A673 (cell line): ENCODE measurements at regions not wholly inside any gene's neighbourhood (a gene's known extent, or its start where the extent isn't known, plus 50 kb on each side); places are given as distances from the start of the nearest gene placed in this dataset.

Source experiments
- BruUV-seq: library from RNA; stranded (reverse); fragments of 400-500 nt; replicated peaks from 2 replicates; lab custom pipeline; 2021; lab: Mats Ljungman, UMichigan
- CTCF ChIA-PET: fragments of 300-600 bp; sonication (Branson Sonifier 250); formaldehyde crosslinking; loops from one replicate; lab custom pipeline; 2022; ENCODE audit warnings: antibody characterized with exemption; lab: Charles Lee
- POLR2A ChIA-PET: fragments of 300-600 bp; sonication (Branson Sonifier 250); formaldehyde crosslinking; loops from one replicate; lab custom pipeline; 2022; ENCODE audit warnings: antibody characterized with exemption; ENCODE audit not compliant: low non-redundant PET; lab: Charles Lee
- DNase-seq: peaks from one replicate; pipeline ENCODE4 v3.0.0-alpha.2; 2015; ENCODE audit warnings: low spot score
- H3K27ac ChIP-seq: fragments of 200-600 bp; sonication (generic); 2 replicates; pipeline ENCODE4 v1.5.1; 2016; ENCODE audit warnings: mixed run types, low read depth, mild to moderate bottlenecking, mixed read lengths, antibody characterized with exemption, low read length; ENCODE audit not compliant: poor library complexity, severe bottlenecking
- H3K27me3 ChIP-seq: fragments of 200-600 bp; sonication (generic); replicated peaks from 2 replicates; pipeline ENCODE4 v1.6.1; 2017; ENCODE audit warnings: mixed run types, low read depth, mild to moderate bottlenecking, mixed read lengths, antibody characterized with exemption, low read length; ENCODE audit not compliant: insufficient read depth, poor library complexity
- H3K36me3 ChIP-seq: fragments of 200-600 bp; sonication (generic); 2 replicates; pipeline ENCODE4 v1.6.1; 2016; ENCODE audit warnings: mixed run types, mild to moderate bottlenecking, mixed read lengths, antibody characterized with exemption, low read length; ENCODE audit not compliant: insufficient read depth, poor library complexity, severe bottlenecking
- H3K4me1 ChIP-seq: fragments of 200-600 bp; sonication (generic); 2 replicates; pipeline ENCODE4 v1.6.1; 2017; ENCODE audit warnings: mixed run types, mild to moderate bottlenecking, mixed read lengths, antibody characterized with exemption, low read length; ENCODE audit not compliant: insufficient read depth, poor library complexity, severe bottlenecking
- H3K4me3 ChIP-seq: fragments of 200-600 bp; sonication (generic); 2 replicates; pipeline ENCODE4 v1.5.1; 2016; ENCODE audit warnings: low read depth, mixed run types, mild to moderate bottlenecking, mixed read lengths, low read length; ENCODE audit not compliant: poor library complexity, severe bottlenecking
- H3K9me3 ChIP-seq: fragments of 200-600 bp; sonication (generic); 2 replicates; pipeline ENCODE4 v1.6.1; 2016; ENCODE audit warnings: mixed run types, low read depth, mild to moderate bottlenecking, mixed read lengths, antibody characterized with exemption, low read length; ENCODE audit not compliant: poor library complexity, severe bottlenecking
- CTCF ChIP-seq: fragments of 300-800, 200-600 bp; sonication (generic); conservative IDR thresholded peaks from 2 replicates; pipeline ENCODE4 v1.5.1; 2017; ENCODE audit warnings: low read depth, mild to moderate bottlenecking, antibody characterized with exemption, low read length, moderate library complexity, mixed read lengths
- EZH2 ChIP-seq: fragments of 200-600 bp; sonication (generic); IDR thresholded peaks from 2 replicates; pipeline ENCODE4 v1.6.1; 2017; ENCODE audit warnings: borderline replicate concordance, low read depth, mild to moderate bottlenecking, mixed read lengths, antibody characterized with exemption, low read length; ENCODE audit not compliant: poor library complexity, severe bottlenecking
- intact Hi-C: fragments of 100-400 bp; cut with micrococcal nuclease; formaldehyde crosslinking; loops from one replicate; pipeline ENCODE4 v1.10.0; 2022; ENCODE audit not compliant: unreplicated experiment

GRCh38 chr2:185152186-185152585 is 553.9 kb downstream of the ZNF804A start:
- no peak overlapping the region for H3K27ac ChIP-seq
- POLR2A ChIA-PET, result no interaction called here
- BruUV-seq, result no TSS peak

DNA sequence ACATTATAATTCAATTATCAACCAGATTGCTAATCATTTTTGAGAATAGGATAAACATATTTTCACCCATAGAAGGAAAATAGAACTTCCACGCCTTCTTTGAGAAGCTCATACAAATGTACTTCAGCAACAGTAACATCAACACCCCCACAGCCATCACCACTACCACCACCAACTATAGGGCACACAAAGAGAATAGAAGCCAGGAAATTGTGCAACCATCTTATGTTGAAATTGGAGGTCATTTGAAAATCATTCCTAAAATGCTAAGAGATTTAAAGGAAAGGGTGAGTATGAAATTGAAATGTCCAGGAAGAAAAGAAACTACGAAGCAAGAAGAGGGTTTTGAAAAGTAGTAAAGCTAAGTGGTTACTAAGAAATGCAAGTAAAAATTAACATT is 563.4 kb downstream of the ZNF804A start:
- peak; percentile 50 for DNase-seq
- POLR2A ChIA-PET, result no interaction called here
- intact Hi-C loops, result no loop called here
- TF ChIP-seq EZH2, result no peak
- no peak for TF ChIP-seq CTCF
- Histone ChIP-seq H3K9me3 (no peaks in the 10 kb centered on the region), H3K4me3 (no peak overlapping the region), H3K36me3 (no peaks in the 10 kb centered on the region), H3K27me3 (no peaks in the 10 kb centered on the region), H3K4me1 (peaks cover 12% of the 10 kb centered on the region), H3K27ac (no peak overlapping the region)
- no TSS peak for BruUV-seq
- CTCF ChIA-PET, result no interaction called here

More at GRCh38 chr2:185152186-185152585, 553.9 kb downstream of the ZNF804A start:
- no peaks in the 10 kb centered on the region for H3K36me3 ChIP-seq
- H3K4me1 ChIP-seq, result no peaks in the 10 kb centered on the region
- CTCF ChIA-PET, result no interaction called here
- H3K9me3 ChIP-seq, result no peaks in the 10 kb centered on the region
- H3K27me3 ChIP-seq, result no peaks in the 10 kb centered on the region
- intact Hi-C loops, result no loop called here
- no peak for TF ChIP-seq CTCF
- no peak for TF ChIP-seq EZH2
- H3K4me3 ChIP-seq, result no peak overlapping the region
- no peak for DNase-seq

- no peak for DNase-seq
- no TSS peak for BruUV-seq
- no peaks in the 10 kb centered on the region for H3K9me3 ChIP-seq
- H3K4me3 ChIP-seq, result no peak overlapping the region
- H3K27me3 ChIP-seq, result no peaks in the 10 kb centered on the region
- intact Hi-C loops, result no loop called here
- no peak overlapping the region for H3K27ac ChIP-seq
- POLR2A ChIA-PET, result no interaction called here
- H3K4me1 ChIP-seq, result no peaks in the 10 kb centered on the region
- H3K36me3 ChIP-seq, result no peaks in the 10 kb centered on the region
- TF ChIP-seq EZH2 (no peak), CTCF (no peak)
- CTCF ChIA-PET, result no interaction called here
These were observed 564.3 kb upstream of the FSIP2 start for GRCh38 chr2:185174353-185174752.
